Kidney glomerular epithelial cell (primary cell): ENCODE measurements at regions not wholly inside any gene's neighbourhood (a gene's known extent, or its start where the extent isn't known, plus 50 kb on each side); places are given as distances from the start of the nearest gene placed in this dataset.

ENCODE experiments used
- DNase-seq: peaks from one replicate; lab custom pipeline; 2025; lab: John Stamatoyannopoulos, UW

DNA sequence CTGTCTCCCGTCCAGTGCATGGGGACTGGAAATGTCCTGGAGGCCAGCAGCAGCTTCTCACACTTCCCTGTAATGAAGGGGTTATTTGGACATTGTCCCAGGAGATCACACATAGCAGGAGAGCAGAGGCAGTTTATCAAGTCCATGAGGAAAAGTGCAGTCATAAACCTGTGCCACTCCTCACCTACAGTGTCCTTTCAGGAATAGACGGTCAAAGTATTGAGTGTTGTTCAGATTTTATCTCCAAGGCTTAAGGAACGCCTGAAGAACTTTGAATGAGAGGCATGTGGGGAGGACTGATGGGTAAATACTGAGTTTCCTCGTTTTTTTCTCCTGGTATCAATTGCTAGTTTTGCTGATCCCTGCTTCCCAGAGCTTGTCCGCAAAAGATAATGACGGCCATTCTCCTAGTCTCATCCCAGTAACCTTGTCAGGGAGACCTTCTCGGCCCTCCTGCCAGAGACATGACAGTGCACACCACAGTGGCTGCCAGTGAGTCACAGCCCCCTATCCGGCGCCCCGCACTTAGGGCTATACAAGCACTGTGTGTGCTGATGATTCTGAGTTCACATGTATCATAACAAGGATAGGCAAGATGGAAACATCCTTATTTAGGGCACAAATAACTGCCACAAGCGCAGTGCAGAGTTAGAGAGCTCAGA, 495.5 kb upstream of the MGMT start:
- no peak for DNase-seq

DNA sequence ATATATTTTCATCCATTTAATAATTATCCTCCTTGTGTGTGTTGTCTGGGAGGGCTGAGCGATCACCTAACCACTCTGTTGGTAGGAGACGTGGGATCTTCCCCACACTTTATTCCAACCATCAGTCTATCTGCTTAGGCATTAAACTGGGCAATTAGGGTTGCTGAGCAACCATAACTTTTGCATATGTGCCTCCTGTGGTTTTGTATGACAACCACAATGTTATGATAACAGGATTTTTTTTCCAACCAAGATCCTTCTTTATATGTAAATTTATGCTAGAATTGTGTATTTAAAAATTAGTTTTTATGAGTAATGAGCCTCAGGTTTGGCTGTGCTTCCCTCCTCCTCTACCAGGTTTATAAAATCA, 495.0 kb upstream of the MGMT start:
- DNase-seq, result no peak

DNA sequence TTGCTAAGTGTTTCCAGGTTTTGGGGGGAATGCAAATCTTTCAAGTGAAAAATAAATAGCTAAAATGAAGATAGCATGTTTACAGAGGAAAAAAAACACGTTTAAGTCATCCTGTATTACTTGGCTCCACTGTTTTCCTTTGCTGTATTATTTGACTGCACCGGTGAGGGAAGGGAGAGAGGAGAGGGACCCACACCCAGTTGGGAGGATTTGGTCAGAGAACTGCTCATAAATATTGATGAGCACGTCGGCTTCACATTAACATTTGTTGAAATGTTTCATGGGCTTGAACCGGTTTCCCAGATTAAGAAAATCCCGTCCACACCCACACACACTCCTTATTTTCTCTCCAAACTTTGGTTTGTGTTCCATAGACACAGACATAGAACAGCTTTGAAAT, 493.8 kb upstream of the MGMT start:
- DNase-seq, result no peak

DNA sequence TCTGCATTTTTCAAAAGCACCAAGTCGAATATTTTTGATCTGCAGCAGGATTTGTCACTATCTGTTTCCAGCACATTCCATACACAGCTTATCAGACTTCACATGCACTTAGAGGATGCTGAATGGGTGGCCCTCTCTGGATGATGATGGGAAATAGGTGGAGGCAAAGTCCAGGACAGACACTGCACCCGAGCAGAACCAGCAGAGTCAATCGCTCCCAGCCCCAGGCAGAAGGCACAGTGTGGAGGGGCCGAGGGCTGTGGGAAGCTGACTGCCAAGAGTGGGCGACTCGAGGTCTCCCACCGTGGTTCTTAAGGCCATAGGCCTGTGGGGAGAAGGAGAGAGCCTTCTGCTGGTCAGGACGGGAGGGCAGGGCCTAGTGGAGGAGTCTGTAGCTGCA, 490.2 kb upstream of the MGMT start:
- DNase-seq, result no peak

DNA sequence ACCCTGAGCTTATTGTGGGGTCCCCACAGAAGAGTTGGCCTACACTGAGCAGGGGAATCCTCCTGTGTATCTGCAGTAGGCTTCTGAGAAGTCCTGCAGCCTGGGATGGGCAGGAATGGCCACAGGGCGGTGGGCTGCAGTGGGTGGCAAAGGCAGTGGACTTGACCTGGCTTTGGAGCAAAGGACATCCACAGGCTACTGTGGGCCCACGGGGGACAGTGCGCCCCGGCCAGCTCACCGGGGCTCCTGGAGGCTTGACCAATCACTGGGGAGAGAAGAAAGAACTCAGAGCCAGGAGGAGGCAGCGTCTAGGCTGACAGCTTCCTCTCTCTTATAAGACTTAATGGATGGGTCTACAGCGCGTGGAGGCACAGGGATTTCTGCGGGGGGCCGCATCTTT, 488.8 kb upstream of the MGMT start:
- DNase-seq, result no peak

DNA sequence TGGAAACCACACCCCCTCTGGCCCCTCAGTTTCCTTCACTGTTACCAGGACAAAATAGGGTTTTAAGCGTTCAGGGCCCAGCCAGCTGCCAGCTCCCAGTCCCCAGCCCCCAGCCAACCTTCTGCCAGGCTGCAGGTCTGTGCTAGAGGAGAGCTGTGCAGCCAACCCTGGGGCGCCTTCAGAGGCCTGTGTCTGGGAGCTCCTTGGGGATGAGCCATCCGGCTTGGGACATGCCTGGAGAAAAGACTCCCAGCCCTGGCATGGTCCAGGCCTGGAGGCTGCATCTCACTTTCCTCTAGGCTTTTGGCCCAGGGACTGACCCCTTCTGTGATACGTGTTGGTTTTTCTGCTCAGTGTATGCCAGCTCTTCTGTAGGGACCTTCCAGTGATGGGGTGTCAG, 487.6 kb upstream of the MGMT start:
- no peak for DNase-seq

DNA sequence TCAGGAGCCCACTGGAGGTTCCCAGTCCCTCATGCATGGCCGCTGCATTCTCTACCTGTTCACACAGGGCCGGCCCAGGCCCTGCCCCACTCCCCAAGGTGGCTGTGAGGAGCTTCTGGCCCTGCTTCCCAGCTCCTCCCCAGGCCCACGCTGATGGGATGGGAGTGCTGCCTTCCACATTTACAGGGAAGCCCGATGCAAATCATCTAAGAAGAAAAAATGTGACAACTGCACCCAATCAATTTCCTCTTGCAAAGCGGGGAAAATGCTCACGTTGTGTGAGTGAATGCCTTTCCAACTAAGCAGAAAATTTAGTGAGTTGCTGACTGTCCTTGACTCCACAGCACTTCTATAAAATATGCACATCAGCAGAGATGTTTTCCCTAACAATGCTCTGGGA, 485.8 kb upstream of the MGMT start:
- no peak for DNase-seq

DNA sequence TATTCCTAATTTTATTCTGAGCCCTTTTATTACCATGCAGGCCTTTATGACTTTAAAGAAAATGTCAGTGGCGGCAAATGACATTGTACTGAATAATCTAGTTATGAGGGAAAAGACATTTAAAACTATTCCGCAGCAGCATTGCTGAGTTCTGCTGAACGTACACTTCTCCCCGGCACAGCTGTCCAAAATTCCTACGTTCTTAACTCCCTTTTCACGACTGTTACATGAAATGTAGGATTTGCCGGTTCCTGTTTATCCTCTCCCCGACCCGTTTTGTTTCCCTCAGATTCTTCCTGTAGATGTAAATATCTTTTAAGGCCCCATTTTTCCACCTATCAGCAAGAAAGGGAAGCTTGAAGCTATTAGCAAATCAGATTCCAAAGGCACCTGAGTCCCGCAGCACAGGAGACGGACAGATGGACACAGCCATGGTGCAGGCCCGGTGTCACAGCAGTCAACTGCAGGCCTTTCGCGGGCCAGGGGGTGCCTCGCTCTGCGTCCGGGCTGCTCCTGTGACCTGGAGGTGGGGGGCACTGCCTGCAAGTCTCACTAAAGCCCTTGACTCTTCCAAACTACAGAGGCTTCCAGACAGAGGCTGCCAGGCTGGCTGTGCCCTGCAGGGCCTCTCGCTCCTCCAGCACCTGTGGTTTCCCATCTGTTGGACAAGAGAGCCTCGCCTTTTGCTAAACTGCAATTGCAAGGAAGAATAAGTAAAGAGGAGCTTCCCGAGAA, 485.0 kb upstream of the MGMT start:
- no peak for DNase-seq

DNA sequence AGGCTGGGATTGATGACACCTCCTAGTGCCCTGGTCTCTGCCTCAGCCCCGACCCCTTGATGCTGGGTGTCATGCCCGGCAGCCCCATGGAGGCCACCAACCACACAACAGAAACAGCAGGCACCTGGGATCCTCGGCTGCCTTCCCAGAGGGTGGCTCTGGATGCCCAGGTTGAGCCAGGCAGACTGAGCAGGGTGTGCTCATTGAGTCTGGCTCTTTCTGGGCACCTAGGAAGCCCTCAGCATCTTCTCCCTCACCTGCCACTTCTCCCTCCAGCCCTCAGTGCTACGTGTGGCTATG, 484.5 kb upstream of the MGMT start:
- DNase-seq, result no peak

DNA sequence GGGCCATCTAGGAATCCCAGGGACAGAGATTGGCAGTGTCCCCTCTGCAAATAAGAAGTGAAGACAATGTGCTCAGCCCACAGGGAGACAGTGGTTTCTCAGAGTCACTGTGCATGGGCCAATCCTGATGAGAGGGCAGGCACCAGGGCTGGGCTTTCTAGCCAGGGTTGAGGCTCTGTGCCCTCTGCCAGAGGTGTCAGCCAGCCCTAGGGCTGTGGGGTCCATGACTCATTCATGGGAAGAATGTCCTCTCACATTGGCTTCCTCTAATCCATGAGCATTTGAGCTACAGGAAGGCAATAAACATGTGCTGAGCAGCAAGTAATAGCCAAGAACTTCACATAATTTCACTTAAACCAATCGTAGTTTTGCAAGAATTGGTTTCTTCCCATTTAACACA, 482.0 kb upstream of the MGMT start:
- DNase-seq, result no peak

DNA sequence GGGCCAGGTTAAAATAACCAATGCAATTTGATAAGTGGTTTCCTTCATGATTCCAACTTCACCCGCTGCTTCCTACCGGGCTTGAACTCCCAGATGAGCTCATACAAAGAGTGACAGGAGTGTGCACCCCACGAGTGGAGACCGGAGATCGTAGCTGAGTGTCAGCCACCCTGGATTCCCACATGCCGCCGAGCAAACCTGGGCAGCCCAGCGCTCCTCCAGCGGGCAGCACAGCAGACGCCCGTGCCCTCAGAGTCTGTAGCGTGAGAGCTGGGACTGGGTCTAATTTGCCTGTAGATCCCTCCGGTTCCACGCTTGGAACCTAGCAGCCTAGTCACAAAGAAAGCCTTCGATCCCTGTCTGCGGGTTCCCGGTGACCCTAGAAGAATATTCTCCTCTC, 476.1 kb upstream of the MGMT start:
- DNase-seq, result no peak

DNA sequence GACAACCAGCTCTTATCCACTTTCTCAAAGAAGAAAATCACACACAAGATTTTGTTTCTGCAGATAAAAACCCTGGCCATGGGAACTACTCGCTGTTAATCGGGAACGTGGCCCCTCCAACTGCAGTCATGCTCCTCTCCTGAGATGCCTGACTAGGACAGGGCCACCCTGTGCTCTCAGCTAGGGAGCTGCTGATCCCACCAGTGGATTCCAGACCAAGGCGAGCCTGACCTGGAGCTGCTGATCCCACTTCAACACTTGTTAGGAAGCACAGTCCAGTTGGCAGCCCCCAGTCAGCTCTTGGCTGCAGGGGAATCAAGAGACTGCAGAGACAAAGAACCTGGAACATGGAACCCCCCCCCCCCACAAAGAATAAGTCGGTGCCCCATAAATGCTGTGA, 474.3 kb upstream of the MGMT start:
- no peak for DNase-seq

DNA sequence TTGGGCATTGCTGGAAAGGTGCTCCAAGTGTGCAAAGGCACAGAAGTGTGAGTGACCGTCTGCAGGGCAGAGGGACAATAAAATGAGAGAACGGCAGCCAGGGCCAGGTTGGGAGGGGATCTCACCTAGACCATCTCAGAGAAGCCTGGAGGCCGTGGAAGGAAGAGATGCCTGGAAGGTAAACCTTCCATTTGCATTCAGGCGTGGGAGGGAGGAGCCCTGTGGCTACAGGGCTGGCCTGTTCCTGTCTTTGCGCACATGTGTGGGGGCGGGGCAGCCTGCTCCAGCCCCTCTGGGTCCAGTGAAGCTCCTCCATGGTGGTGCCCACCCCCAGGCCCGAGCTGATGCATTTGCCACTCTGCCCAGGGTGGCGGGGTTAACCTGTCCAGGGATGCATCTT, 473.6 kb upstream of the MGMT start:
- no peak for DNase-seq

DNA sequence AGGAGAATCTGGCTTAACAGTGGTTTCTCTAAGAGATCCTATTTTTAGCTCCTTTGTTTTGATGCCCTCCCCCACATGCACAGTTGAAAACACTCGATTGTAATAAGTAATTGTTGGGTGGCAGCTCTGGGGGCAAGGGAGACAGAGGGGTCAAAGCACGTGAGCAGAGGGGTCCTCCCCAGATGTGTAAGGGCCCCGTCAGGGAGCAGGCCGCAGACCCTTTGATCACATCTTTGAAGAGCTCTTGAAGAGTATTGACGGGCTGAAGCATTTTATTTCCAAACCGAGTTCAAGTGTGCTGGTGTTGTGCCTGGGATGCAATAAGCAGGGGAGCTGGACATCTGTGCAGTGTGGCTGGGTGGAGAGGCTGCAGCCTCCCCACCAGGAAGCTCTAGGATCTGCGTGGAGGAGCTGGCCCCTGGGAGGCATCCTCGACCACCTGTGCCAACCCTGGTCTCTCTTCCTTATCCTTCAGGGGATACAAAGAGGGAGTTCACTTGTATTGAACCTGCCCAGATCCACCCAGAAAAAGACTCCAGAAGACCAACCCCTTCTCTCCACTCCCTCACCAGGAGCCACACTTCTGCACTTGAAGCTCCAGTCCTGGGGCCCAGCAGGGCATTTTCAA, 473.0 kb upstream of the MGMT start:
- DNase-seq, result no peak

DNA sequence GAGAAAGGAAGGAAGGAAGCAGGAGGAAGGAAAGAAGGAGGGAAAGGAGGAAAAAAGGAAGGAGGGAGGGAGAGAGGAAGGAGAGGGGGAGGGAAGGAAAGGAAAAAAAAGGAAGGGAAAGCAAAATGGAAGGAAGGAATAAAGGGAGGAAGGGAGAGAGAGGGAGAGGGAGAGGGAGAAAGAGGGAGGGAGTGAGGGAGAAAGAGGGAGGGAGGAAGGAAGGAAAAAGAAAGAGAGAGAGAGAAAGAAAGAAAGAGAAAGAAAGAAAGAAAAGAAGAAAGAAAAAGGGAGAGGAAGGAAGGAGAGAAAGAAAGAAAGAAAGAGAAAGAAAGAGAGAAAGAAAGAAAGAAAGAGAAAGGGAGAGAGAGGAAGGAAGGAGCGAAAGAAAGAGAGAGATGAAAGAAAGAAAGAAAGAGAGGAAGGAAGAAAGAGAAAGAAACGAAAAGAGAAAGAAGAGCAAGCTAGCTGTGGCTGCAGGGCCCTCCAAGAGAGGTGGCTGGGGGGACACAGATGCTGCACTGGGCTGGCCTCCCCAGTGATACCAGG, 472.4 kb upstream of the MGMT start:
- no peak for DNase-seq

DNA sequence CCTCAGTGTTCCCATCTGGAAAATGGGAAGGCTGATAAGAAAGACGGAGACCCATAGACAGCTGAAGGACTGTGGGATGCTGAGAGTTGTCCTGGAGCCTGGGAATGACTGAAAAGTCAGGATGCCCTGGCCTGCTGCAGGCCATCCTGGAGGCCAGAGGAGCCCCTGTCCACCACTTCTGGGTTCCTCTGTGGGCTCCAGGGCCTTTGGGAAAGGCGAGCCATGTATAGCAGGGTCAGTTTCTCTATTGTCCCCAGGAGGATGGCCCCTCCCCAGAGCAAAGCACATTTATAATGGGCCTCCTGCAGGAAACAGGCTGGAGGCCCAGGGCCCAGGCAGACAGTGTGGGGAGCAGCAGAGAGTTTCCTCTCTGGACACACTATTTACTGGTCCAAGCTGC, 471.4 kb upstream of the MGMT start:
- no peak for DNase-seq

DNA sequence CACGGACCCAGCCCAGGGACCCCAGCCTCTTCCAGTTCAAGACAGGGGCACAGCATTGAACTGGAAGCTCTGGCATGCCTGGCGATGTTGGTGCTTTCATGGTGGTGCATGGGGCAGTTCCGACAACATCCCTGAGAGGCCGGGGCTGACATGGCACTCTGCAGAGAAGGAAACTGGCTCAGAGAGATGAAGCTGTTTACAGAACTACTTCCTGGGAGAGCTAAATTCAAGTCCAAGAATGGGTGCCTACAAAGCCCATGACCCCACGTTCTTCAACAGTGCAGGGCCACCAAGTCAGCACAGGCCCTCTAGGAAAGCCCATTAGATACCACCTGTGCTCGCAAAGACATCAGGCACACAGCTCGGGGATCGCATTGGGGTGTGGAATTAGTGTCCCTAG, 470.9 kb upstream of the MGMT start:
- no peak for DNase-seq

DNA sequence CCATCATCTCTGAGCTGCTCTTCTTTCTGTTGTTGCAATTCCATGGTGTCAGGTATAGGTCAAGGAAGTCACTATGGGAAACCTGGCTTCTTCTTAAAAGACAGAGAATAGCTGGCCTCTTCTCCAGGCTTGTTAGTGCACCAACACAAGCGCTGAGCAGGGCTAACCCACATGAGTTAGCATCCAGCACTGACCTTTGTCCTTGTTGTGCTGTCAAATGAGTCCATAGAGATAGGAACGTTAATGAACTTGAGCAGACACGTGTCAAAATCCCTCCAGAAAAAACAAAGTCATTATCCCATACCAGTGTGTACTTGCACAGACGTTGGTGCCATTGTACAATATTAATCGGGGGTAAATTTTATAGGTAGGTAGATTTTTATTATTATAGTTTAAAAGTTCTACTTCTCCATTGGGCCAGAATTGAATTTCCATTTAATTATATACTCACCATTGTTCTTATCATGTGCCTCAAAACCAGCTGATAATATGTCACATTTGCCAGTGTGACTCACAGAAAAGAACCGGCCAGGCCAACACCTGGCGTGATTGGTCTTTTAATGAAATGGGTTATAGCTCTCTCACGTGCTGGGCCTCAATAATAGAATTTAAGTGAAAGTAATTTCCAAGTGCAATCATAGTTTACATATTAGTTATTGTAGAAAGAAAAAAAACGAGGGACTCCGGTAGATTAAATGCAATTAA, 468.8 kb upstream of the MGMT start:
- no peak for DNase-seq

DNA sequence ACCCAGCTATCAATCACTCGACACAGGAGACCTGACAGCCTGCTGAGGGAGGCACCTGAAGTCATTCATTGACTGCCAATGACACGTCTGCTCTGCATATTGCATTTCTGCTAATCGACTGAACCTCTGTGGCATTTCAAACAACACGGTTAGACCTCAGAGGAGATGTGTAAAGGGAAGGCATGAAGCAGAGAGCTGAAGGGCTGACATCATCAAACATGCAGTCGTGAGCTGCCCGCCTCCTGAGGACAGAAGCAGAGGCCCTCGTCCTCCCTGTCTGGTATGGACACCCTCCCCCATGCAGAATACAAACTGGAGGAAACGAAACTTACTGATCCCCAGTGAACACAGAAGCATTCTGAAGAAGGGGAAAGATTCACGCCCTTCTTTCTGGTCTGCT, 462.6 kb upstream of the MGMT start:
- no peak for DNase-seq

DNA sequence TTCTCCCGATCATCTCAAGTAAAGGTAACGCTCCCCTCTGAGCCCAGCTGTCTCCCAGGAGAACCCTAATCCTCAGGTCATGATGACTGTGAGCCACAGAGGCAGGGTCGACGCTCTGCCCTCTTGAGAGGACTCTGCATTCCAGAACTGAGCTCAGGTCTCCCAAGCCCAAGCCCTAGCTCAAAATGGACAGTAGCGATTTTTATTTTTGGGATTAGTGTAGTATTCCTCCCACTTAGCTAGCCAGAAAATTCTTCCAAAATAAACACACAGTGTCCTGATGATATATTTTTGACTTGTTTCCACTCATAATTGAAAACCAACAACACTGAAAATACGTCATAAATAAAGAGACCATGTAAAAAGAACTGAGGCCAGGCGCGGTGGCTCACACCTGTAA, 462.0 kb upstream of the MGMT start:
- no peak for DNase-seq

DNA sequence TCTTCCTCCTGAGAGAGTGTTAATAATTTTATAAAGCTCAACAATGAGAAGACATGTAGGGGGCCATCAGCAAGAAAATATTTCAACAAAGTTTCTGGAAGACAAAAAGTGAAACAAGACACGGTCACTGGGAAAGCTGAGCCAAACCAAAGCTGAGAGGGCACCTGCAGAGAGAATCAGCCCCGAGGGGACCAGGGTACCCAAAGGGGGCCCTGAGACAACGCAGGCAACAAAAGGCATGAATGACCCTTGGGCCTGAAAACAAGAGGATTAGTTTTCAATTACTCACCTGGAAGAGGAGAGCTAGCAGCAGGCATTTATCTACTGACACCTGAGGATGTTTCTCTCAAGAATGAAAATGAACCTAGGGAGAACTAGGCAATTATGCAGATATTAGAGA, 461.2 kb upstream of the MGMT start:
- DNase-seq, result no peak

DNA sequence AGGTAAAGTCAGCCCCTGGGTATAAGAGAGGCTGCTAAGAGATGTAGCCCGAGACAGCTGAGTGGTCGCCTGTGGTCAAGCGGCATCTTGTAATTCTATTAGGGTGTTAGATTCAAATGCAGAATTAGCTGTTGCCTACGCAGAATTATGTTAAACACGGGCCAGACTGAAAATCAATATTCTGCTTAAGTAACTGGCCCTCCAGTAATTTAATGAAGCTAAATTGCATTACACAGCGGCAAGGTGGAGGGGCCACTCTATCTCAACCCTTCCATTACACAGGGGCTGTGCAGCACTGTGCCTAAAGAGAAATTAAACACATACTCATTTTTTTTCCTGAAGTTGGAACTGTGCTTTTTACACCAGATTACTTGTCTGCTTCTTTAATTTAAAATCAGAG, 448.5 kb upstream of the MGMT start:
- no peak for DNase-seq
